Liver (tissue), 8 donors: ENCODE measurements at regions not wholly inside any gene's neighbourhood (a gene's known extent, or its start where the extent isn't known, plus 50 kb on each side); places are given as distances from the start of the nearest gene placed in this dataset.

Experiments used
- DNase-seq: peaks from one replicate; pipeline ENCODE4 v3.0.0-alpha.2; 2017; ENCODE audit warnings: low spot score
- H3K27ac ChIP-seq, 2 donors: one replicate each; pipeline ENCODE4 v1.7.0; 2013; ENCODE audit warnings: inconsistent platforms in 2 of 2, low read length in 2 of 2, control low read depth in 1 of 2, low read depth in 1 of 2, mild to moderate bottlenecking in 1 of 2
- H3K27me3 ChIP-seq, 4 donors: one replicate each; pipeline versions ENCODE4 v1.6.1 to v1.7.0; 2013; ENCODE audit warnings: low read length in 3 of 4, inconsistent platforms in 1 of 4, mild to moderate bottlenecking in 1 of 4, moderate library complexity in 1 of 4; ENCODE audit not compliant: control insufficient read depth in 4 of 4, insufficient read depth in 4 of 4
- H3K36me3 ChIP-seq, 4 donors: one replicate each; pipeline versions ENCODE4 v1.6.1 to v1.7.0; 2013; ENCODE audit warnings: low read length in 3 of 4, mild to moderate bottlenecking in 3 of 4, low read depth in 1 of 4, moderate library complexity in 1 of 4; ENCODE audit not compliant: control insufficient read depth in 4 of 4, insufficient read depth in 3 of 4
- H3K4me1 ChIP-seq, 4 donors: one replicate each; pipeline versions ENCODE4 v1.6.1 to v1.7.0; 2013; ENCODE audit warnings: low read length in 3 of 4, mild to moderate bottlenecking in 3 of 4, moderate library complexity in 1 of 4; ENCODE audit not compliant: control insufficient read depth in 4 of 4, insufficient read depth in 4 of 4
- H3K4me3 ChIP-seq, 3 donors: one replicate each; pipeline versions ENCODE4 v1.6.1 to v1.7.0; 2013; ENCODE audit warnings: low read length in 3 of 3, control low read depth in 1 of 3, low read depth in 1 of 3, mild to moderate bottlenecking in 1 of 3
- H3K9ac ChIP-seq, 2 donors: one replicate each; pipeline ENCODE4 v1.7.0; 2013; ENCODE audit warnings: low read length in 2 of 2, mild to moderate bottlenecking in 2 of 2, moderate library complexity in 2 of 2, control low read depth in 1 of 2, low read depth in 1 of 2
- H3K9me3 ChIP-seq, 4 donors: one replicate each; pipeline versions ENCODE4 v1.6.1 to v1.7.0; 2013; ENCODE audit warnings: low read length in 3 of 4; ENCODE audit not compliant: control insufficient read depth in 4 of 4
- EGR1 ChIP-seq, 2 donors: IDR thresholded peaks; 2 replicates each; pipeline ENCODE4 v1.6.1; 2016 to 2018; ENCODE audit warnings: antibody characterized with exemption in 2 of 2, low read depth in 2 of 2
- FOXA1 ChIP-seq: IDR thresholded peaks from 2 replicates; pipeline ENCODE4 v1.6.1; 2016; ENCODE audit warnings: antibody characterized with exemption
- FOXA2 ChIP-seq: IDR thresholded peaks from 2 replicates; pipeline ENCODE4 v1.6.1; 2016; ENCODE audit warnings: antibody characterized with exemption
- GABPA ChIP-seq, 2 donors: IDR thresholded peaks in 1 of 2; conservative IDR thresholded peaks in 1 of 2; 2 replicates each; pipeline ENCODE4 v1.6.1; 2016; ENCODE audit warnings: antibody characterized with exemption in 2 of 2, mild to moderate bottlenecking in 1 of 2, moderate library complexity in 1 of 2
- HNF4A ChIP-seq, 2 donors: conservative IDR thresholded peaks; 2 replicates each; pipeline ENCODE4 v1.6.1; 2016; ENCODE audit warnings: antibody characterized with exemption in 2 of 2, mild to moderate bottlenecking in 2 of 2
- HNF4G ChIP-seq: IDR thresholded peaks from 2 replicates; pipeline ENCODE4 v1.6.1; 2016; ENCODE audit warnings: antibody characterized with exemption
- JUND ChIP-seq, 2 donors: IDR thresholded peaks; 2 replicates each; pipeline ENCODE4 v1.6.1; 2016; ENCODE audit warnings: antibody characterized with exemption in 2 of 2
- NR2F2 ChIP-seq: IDR thresholded peaks from 2 replicates; pipeline ENCODE4 v1.6.1; 2016; ENCODE audit warnings: antibody characterized with exemption
- RAD21 ChIP-seq, 2 donors: IDR thresholded peaks; 2 replicates each; pipeline ENCODE4 v1.6.1; 2016; ENCODE audit warnings: antibody characterized with exemption in 2 of 2, mild to moderate bottlenecking in 2 of 2
- RXRA ChIP-seq, 2 donors: IDR thresholded peaks; 2 replicates each; pipeline ENCODE4 v1.6.1; 2017 to 2018; ENCODE audit warnings: antibody characterized with exemption in 2 of 2, mild to moderate bottlenecking in 1 of 2
- SP1 ChIP-seq: IDR thresholded peaks from 2 replicates; pipeline ENCODE4 v1.6.1; 2018; ENCODE audit warnings: antibody characterized with exemption, mild to moderate bottlenecking
- TAF1 ChIP-seq: conservative IDR thresholded peaks from 2 replicates; pipeline ENCODE4 v1.6.1; 2016; ENCODE audit warnings: antibody characterized with exemption, mild to moderate bottlenecking
- YY1 ChIP-seq: IDR thresholded peaks from 2 replicates; pipeline ENCODE4 v1.6.1; 2016; ENCODE audit warnings: antibody characterized with exemption, mild to moderate bottlenecking
- WGBS: extraction: QIAGEN DNeasy Blood & Tissue Kit; methylation state at CpG from one replicate; pipeline ENCODE4 v1.1.7; 2013; 5-methylcytosine and 5-hydroxymethylcytosine counted together
- TF ChIP-seq, protein P1 (sequence below): IDR thresholded peaks from 2 replicates; pipeline ENCODE4 v1.6.1; 2016; ENCODE audit warnings: antibody characterized with exemption, mild to moderate bottlenecking
- TF ChIP-seq, protein P2 (sequence below): fragments of 150-350 bp; IDR thresholded peaks from 2 replicates; pipeline ENCODE4 v1.5.1; 2017; ENCODE audit warnings: improper control_type of control experiment, low read depth, low read length; ENCODE audit not compliant: missing input control
- TF ChIP-seq, protein P3 (sequence below): IDR thresholded peaks from 2 replicates; pipeline ENCODE4 v1.6.1; 2016; ENCODE audit warnings: antibody characterized with exemption
- TF ChIP-seq, protein P4 (sequence below): IDR thresholded peaks from 2 replicates; pipeline ENCODE4 v1.6.1; 2016; ENCODE audit warnings: antibody characterized with exemption
- donor health status: healthy.
- donor health status: healthy.
- donor health status: healthy.
- donor health status: healthy.
- donor health status: healthy.

DNA sequence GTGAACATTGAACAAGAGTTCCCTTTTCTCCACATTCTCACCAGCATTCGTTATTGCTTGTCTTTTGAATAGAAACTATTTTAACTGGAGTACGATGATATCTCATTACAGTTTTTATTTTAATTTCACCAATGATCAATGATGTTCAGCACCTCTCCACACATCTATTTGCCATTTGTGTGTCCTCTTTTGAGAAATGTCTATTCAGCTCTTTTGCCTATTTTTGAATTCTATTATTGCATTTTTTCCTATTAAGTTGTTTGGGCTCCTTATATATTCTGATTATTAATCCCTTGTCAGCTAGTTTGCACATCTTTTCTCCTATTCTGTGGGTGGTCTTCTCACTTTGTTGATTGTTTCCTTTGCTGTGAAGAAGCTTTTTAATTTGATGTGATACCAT, 241.1 kb upstream of the CTBP2 start:
- H3K9ac ChIP-seq = no peak overlapping the region
- no peaks in the 10 kb centered on the region for H3K4me1 ChIP-seq
- peaks cover 0 to 5% (median 0%) of the 10 kb centered on the region in 4 donors for H3K27me3 ChIP-seq
- no peak overlapping the region for H3K27ac ChIP-seq
- TF ChIP-seq FOXA2 (no peak), RAD21 (IDR thresholded peaks at IDR 0.05) (no peak), EGR1 (IDR thresholded peaks at IDR 0.05; ENCODE audit: low read depth in 2 of 2) (no peak), NR2F2 (no peak), HNF4G (no peak), JUND (IDR thresholded peaks at IDR 0.05) (no peak), YY1 (no peak), FOXA1 (no peak), RXRA (IDR thresholded peaks at IDR 0.05) (no peak), HNF4A (conservative IDR thresholded peaks at IDR 0.05) (no peak), SP1 (no peak), TAF1 (no peak)
- TF ChIP-seq, protein P1, sequence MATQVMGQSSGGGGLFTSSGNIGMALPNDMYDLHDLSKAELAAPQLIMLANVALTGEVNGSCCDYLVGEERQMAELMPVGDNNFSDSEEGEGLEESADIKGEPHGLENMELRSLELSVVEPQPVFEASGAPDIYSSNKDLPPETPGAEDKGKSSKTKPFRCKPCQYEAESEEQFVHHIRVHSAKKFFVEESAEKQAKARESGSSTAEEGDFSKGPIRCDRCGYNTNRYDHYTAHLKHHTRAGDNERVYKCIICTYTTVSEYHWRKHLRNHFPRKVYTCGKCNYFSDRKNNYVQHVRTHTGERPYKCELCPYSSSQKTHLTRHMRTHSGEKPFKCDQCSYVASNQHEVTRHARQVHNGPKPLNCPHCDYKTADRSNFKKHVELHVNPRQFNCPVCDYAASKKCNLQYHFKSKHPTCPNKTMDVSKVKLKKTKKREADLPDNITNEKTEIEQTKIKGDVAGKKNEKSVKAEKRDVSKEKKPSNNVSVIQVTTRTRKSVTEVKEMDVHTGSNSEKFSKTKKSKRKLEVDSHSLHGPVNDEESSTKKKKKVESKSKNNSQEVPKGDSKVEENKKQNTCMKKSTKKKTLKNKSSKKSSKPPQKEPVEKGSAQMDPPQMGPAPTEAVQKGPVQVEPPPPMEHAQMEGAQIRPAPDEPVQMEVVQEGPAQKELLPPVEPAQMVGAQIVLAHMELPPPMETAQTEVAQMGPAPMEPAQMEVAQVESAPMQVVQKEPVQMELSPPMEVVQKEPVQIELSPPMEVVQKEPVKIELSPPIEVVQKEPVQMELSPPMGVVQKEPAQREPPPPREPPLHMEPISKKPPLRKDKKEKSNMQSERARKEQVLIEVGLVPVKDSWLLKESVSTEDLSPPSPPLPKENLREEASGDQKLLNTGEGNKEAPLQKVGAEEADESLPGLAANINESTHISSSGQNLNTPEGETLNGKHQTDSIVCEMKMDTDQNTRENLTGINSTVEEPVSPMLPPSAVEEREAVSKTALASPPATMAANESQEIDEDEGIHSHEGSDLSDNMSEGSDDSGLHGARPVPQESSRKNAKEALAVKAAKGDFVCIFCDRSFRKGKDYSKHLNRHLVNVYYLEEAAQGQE = no peak
- TF ChIP-seq, protein P2, sequence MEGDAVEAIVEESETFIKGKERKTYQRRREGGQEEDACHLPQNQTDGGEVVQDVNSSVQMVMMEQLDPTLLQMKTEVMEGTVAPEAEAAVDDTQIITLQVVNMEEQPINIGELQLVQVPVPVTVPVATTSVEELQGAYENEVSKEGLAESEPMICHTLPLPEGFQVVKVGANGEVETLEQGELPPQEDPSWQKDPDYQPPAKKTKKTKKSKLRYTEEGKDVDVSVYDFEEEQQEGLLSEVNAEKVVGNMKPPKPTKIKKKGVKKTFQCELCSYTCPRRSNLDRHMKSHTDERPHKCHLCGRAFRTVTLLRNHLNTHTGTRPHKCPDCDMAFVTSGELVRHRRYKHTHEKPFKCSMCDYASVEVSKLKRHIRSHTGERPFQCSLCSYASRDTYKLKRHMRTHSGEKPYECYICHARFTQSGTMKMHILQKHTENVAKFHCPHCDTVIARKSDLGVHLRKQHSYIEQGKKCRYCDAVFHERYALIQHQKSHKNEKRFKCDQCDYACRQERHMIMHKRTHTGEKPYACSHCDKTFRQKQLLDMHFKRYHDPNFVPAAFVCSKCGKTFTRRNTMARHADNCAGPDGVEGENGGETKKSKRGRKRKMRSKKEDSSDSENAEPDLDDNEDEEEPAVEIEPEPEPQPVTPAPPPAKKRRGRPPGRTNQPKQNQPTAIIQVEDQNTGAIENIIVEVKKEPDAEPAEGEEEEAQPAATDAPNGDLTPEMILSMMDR = no peak
- TF ChIP-seq, protein P3, sequence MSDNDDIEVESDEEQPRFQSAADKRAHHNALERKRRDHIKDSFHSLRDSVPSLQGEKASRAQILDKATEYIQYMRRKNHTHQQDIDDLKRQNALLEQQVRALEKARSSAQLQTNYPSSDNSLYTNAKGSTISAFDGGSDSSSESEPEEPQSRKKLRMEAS = no peak
- TF ChIP-seq, protein P4, sequence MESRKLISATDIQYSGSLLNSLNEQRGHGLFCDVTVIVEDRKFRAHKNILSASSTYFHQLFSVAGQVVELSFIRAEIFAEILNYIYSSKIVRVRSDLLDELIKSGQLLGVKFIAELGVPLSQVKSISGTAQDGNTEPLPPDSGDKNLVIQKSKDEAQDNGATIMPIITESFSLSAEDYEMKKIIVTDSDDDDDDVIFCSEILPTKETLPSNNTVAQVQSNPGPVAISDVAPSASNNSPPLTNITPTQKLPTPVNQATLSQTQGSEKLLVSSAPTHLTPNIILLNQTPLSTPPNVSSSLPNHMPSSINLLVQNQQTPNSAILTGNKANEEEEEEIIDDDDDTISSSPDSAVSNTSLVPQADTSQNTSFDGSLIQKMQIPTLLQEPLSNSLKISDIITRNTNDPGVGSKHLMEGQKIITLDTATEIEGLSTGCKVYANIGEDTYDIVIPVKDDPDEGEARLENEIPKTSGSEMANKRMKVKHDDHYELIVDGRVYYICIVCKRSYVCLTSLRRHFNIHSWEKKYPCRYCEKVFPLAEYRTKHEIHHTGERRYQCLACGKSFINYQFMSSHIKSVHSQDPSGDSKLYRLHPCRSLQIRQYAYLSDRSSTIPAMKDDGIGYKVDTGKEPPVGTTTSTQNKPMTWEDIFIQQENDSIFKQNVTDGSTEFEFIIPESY = no peak
- DNase-seq = no peak
- peaks cover 0 to 4% (median 0%) of the 10 kb centered on the region in 4 donors for H3K9me3 ChIP-seq
- H3K36me3 ChIP-seq = no peaks in the 10 kb centered on the region
- 89% methylated on average over 2 of the region's 2 CpGs for WGBS
- no peak overlapping the region for H3K4me3 ChIP-seq

DNA sequence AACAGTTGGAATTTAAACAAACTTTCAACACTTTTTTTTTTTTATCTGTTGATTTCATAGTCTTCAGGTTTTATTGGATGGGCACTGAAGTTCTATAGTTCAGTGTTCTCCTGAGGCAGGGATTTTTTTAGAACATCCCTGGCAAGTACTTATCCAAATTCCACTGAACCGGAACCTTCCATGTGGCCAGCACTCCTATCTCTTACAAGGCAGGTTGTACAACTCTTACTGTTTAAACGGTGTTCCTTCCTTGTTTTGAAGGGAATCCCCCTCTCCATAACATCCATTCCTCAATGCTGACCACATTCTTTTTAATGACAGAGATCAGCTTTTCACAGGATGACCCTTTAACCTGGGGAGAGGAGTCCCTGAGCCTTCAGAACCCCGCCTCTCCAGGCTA, 238.9 kb upstream of the CTBP2 start:
- Histone ChIP-seq H3K27me3 (peaks cover 0 to 5% (median 0%) of the 10 kb centered on the region in 4 donors), H3K36me3 (no peaks in the 10 kb centered on the region), H3K9ac (no peak overlapping the region), H3K27ac (no peak overlapping the region), H3K4me1 (no peaks in the 10 kb centered on the region), H3K4me3 (no peak overlapping the region), H3K9me3 (peaks cover 0 to 4% (median 0%) of the 10 kb centered on the region in 4 donors)
- no peak for DNase-seq
- 52% methylated on average over 3 of the region's 3 CpGs for WGBS
- TF ChIP-seq NR2F2 = no peak
- no peak for TF ChIP-seq YY1
- TF ChIP-seq TAF1 = no peak
- no peak for TF ChIP-seq HNF4G
- no peak for TF ChIP-seq HNF4A (conservative IDR thresholded peaks at IDR 0.05)
- TF ChIP-seq, protein P4 = no peak
- no peak for TF ChIP-seq SP1
- TF ChIP-seq, protein P3 = no peak
- TF ChIP-seq RXRA (IDR thresholded peaks at IDR 0.05) = no peak
- TF ChIP-seq FOXA1 = no peak
- no peak for TF ChIP-seq EGR1 (IDR thresholded peaks at IDR 0.05; ENCODE audit: low read depth in 2 of 2)
- no peak for TF ChIP-seq FOXA2
- TF ChIP-seq, protein P1 = no peak
- TF ChIP-seq GABPA (IDR thresholded peaks at IDR 0.05 in 1 of 2, conservative IDR thresholded peaks at IDR 0.05 in 1 of 2) = no peak
- TF ChIP-seq JUND (IDR thresholded peaks at IDR 0.05) = no peak
